H1 (cell line): ENCODE measurements at regions not wholly inside any gene's neighbourhood (a gene's known extent, or its start where the extent isn't known, plus 50 kb on each side); places are given as distances from the start of the nearest gene placed in this dataset.

Source experiments
- CTCF ChIA-PET: fragments of 300-600 bp; sonication (Branson Sonifier 250); formaldehyde crosslinking; loops from one replicate; lab custom pipeline; 2021; ENCODE audit not compliant: partially characterized antibody; lab: Charles Lee
- POLR2A ChIA-PET: fragments of 300-600 bp; sonication (Branson Sonifier 250); formaldehyde crosslinking; loops from one replicate; lab custom pipeline; 2021; ENCODE audit warnings: inconsistent platforms; ENCODE audit not compliant: partially characterized antibody; lab: Charles Lee
- DNase-seq, 2 experiments: peaks; one replicate each; pipeline versions ENCODE4 v3.0.0 to v3.0.0-alpha.2; 2010 to 2022; ENCODE audit warnings: low spot score in 2 of 2, low read depth in 1 of 2, mixed read lengths in 1 of 2
- FAIRE-seq: peaks from 2 replicates; lab custom pipeline; 2011; peaks lifted over from hg19 to GRCh38; lab: Jason Lieb, UNC
- H2AFZ ChIP-seq: 2 replicates; pipeline ENCODE4 v1.8.1; 2012; ENCODE audit warnings: low read length, inconsistent platforms
- H2AK5ac ChIP-seq: 2 replicates; pipeline ENCODE4 v1.6.1; 2013; ENCODE audit warnings: low read depth, low read length
- H2BK120ac ChIP-seq: replicated peaks from 2 replicates; pipeline ENCODE3; 2013; ENCODE audit warnings: low read depth, low read length, inconsistent platforms
- H2BK12ac ChIP-seq: 2 replicates; pipeline ENCODE4 v1.6.1; 2013; ENCODE audit warnings: low read depth, low read length
- H2BK15ac ChIP-seq: 2 replicates; pipeline ENCODE4 v1.6.1; 2013; ENCODE audit warnings: low read length
- H2BK20ac ChIP-seq: 2 replicates; pipeline ENCODE4 v1.6.1; 2013; ENCODE audit warnings: low read length
- H2BK5ac ChIP-seq: 2 replicates; pipeline ENCODE4 v1.6.1; 2013; ENCODE audit warnings: low read depth, low read length
- H3K14ac ChIP-seq: 2 replicates; pipeline ENCODE4 v1.6.1; 2013; ENCODE audit warnings: inconsistent platforms; ENCODE audit not compliant: insufficient read length
- H3K18ac ChIP-seq: 2 replicates; pipeline ENCODE4 v1.6.1; 2013; ENCODE audit warnings: low read length; ENCODE audit errors: extremely low read depth
- H3K23ac ChIP-seq: 2 replicates; pipeline ENCODE4 v1.6.1; 2013; ENCODE audit warnings: inconsistent platforms; ENCODE audit not compliant: insufficient read length
- H3K23me2 ChIP-seq: 2 replicates; pipeline ENCODE4 v1.6.1; 2013; ENCODE audit warnings: low read depth, low read length
- H3K27ac ChIP-seq: 2 replicates; pipeline ENCODE4 v1.6.1; 2011; ENCODE audit warnings: low read depth, low read length, inconsistent platforms
- H3K27me3 ChIP-seq, 4 experiments: replicated peaks in 1 of 4; 1 replicate in 1 of 4; 2 replicates in 3 of 4; pipeline versions ENCODE4 v1.6.1 to v1.8.1; 2011 to 2013; ENCODE audit warnings: low read length in 3 of 4, mild to moderate bottlenecking in 3 of 4, inconsistent platforms in 2 of 4, mixed read lengths in 2 of 4, moderate library complexity in 1 of 4; ENCODE audit not compliant: control insufficient read depth in 3 of 4, insufficient read depth in 3 of 4; ENCODE audit errors: extremely low read depth in 1 of 4
- H3K36me3 ChIP-seq, 4 experiments: 2 replicates each; pipeline versions ENCODE4 v1.6.1 to v1.8.1; 2011 to 2013; ENCODE audit warnings: mild to moderate bottlenecking in 4 of 4, low read length in 3 of 4, moderate library complexity in 2 of 4, control low read depth in 1 of 4, inconsistent platforms in 1 of 4; ENCODE audit not compliant: insufficient read depth in 4 of 4, control insufficient read depth in 2 of 4
- H3K4ac ChIP-seq: replicated peaks from 2 replicates; pipeline ENCODE3; 2013; ENCODE audit warnings: low read length, low read depth, mixed read lengths, inconsistent platforms; ENCODE audit not compliant: insufficient read length
- H3K4me1 ChIP-seq, 4 experiments: replicated peaks in 1 of 4; 1 replicate in 1 of 4; 2 replicates in 3 of 4; pipeline versions ENCODE4 v1.6.1 to v1.8.1; 2011 to 2013; ENCODE audit warnings: low read length in 3 of 4, inconsistent platforms in 2 of 4, mixed read lengths in 1 of 4; ENCODE audit not compliant: insufficient read depth in 4 of 4, control insufficient read depth in 3 of 4
- H3K4me2 ChIP-seq, 2 experiments: 2 replicates each; pipeline versions ENCODE4 v1.6.1 to v1.8.1; 2011 to 2013; ENCODE audit warnings: low read depth in 2 of 2, low read length in 2 of 2, control low read depth in 1 of 2, inconsistent platforms in 1 of 2, mild to moderate bottlenecking in 1 of 2; ENCODE audit not compliant: insufficient read depth in 1 of 2
- H3K4me3 ChIP-seq, 4 experiments: fragments of 200-600, 300-600 bp in 1 of 4; sonication (generic), shearing (Covaris generic), sonication (Bioruptor Twin) in 1 of 4; 2 replicates each; pipeline versions ENCODE4 v1.5.1 to v1.8.1; 2011 to 2016; ENCODE audit warnings: low read length in 4 of 4, low read depth in 3 of 4, control low read depth in 2 of 4, inconsistent platforms in 2 of 4, mild to moderate bottlenecking in 2 of 4, mixed read lengths in 1 of 4, moderate library complexity in 1 of 4; ENCODE audit not compliant: insufficient read depth in 2 of 4; ENCODE audit errors: extremely low read depth in 1 of 4
- H3K56ac ChIP-seq: replicated peaks from 2 replicates; pipeline ENCODE3; 2013; ENCODE audit warnings: low read depth, mild to moderate bottlenecking, mixed read lengths, low read length, inconsistent platforms; ENCODE audit not compliant: insufficient read length
- H3K79me1 ChIP-seq: 2 replicates; pipeline ENCODE4 v1.6.1; 2013; ENCODE audit warnings: low read depth, low read length, control low read depth
- H3K79me2 ChIP-seq, 2 experiments: 2 replicates each; pipeline versions ENCODE4 v1.6.1 to v1.8.1; 2012 to 2013; ENCODE audit warnings: low read length in 2 of 2, mild to moderate bottlenecking in 2 of 2, inconsistent platforms in 1 of 2; ENCODE audit not compliant: insufficient read depth in 2 of 2, control insufficient read depth in 1 of 2
- H3K9ac ChIP-seq, 4 experiments: replicated peaks in 1 of 4; 1 replicate in 1 of 4; 2 replicates in 3 of 4; pipeline versions ENCODE4 v1.6.1 to v1.8.1; 2011 to 2013; ENCODE audit warnings: low read depth in 3 of 4, low read length in 3 of 4, control low read depth in 2 of 4, mild to moderate bottlenecking in 2 of 4, moderate library complexity in 2 of 4, inconsistent platforms in 1 of 4; ENCODE audit errors: extremely low read depth in 1 of 4
- H3K9me3 ChIP-seq, 2 experiments: 2 replicates each; pipeline versions ENCODE4 v1.6.1 to v1.8.1; 2012 to 2013; ENCODE audit warnings: mild to moderate bottlenecking in 2 of 2, moderate library complexity in 2 of 2, control low read depth in 1 of 2, inconsistent platforms in 1 of 2, low read depth in 1 of 2, low read length in 1 of 2, mixed read lengths in 1 of 2; ENCODE audit not compliant: insufficient read depth in 2 of 2
- H4K20me1 ChIP-seq, 2 experiments: replicated peaks in 1 of 2; 2 replicates each; pipeline versions ENCODE3 to v1.8.1; 2011 to 2013; ENCODE audit warnings: inconsistent platforms in 2 of 2, low read length in 2 of 2, mild to moderate bottlenecking in 1 of 2; ENCODE audit not compliant: insufficient read depth in 2 of 2, control insufficient read depth in 1 of 2
- H4K5ac ChIP-seq: 2 replicates; pipeline ENCODE4 v1.6.1; 2013; ENCODE audit warnings: low read length, low read depth, mixed read lengths, inconsistent platforms; ENCODE audit not compliant: insufficient read length
- H4K8ac ChIP-seq: 2 replicates; pipeline ENCODE4 v1.8.0; 2013; ENCODE audit warnings: mild to moderate bottlenecking, moderate library complexity, low read length, inconsistent platforms; ENCODE audit not compliant: insufficient read depth; ENCODE audit errors: extremely low read depth
- H4K91ac ChIP-seq: replicated peaks from 2 replicates; pipeline ENCODE3; 2013; ENCODE audit warnings: low read length, mixed read lengths, inconsistent platforms; ENCODE audit not compliant: insufficient read length
- CTBP2 ChIP-seq: IDR thresholded peaks from 2 replicates; pipeline ENCODE4 v1.7.0; 2011; ENCODE audit warnings: borderline replicate concordance, mild to moderate bottlenecking, moderate library complexity, mixed read lengths, low read length; ENCODE audit not compliant: insufficient read depth, insufficient read length
- RAD21 ChIP-seq, 2 experiments: IDR thresholded peaks in 1 of 2; conservative IDR thresholded peaks in 1 of 2; 2 replicates each; pipeline ENCODE4 v1.6.1; 2011; ENCODE audit warnings: low read depth in 2 of 2, low read length in 2 of 2, improper control_type of control experiment in 1 of 2, inconsistent platforms in 1 of 2, mild to moderate bottlenecking in 1 of 2, moderate library complexity in 1 of 2
- TCF12 ChIP-seq: IDR thresholded peaks from 2 replicates; pipeline ENCODE4 v1.6.1; 2011; ENCODE audit warnings: low read depth, mild to moderate bottlenecking, low read length
- TEAD4 ChIP-seq: IDR thresholded peaks from 2 replicates; pipeline ENCODE4 v1.6.1; 2012; ENCODE audit warnings: low read depth, low read length, inconsistent platforms, mixed read lengths
- WGBS, 2 experiments: shearing (Covaris generic) in 1 of 2; methylation state at CpG; one replicate each; pipeline versions ENCODE4 v1.1.6 to v1.1.7; 2013 to 2015; ENCODE audit warnings: low lambda C conversion rate in 2 of 2, mixed read lengths in 2 of 2, inconsistent platforms in 1 of 2, low coverage in 1 of 2, missing lambda C conversion rate in 1 of 2; ENCODE audit not compliant: insufficient replicate concordance in 2 of 2, insufficient coverage in 1 of 2, insufficient read length in 1 of 2; ENCODE audit errors: extremely low coverage in 1 of 2, missing lambda C conversion rate in 1 of 2; 5-methylcytosine and 5-hydroxymethylcytosine counted together
- TF ChIP-seq, protein P1 (sequence below), 3 experiments: IDR thresholded peaks; 1 replicate in 2 of 3; 2 replicates in 1 of 3; pipeline versions ENCODE4 v1.5.1 to v1.6.1; 2011; ENCODE audit warnings: low read length in 3 of 3, mild to moderate bottlenecking in 3 of 3, inconsistent platforms in 2 of 3, low read depth in 1 of 3, moderate library complexity in 1 of 3; ENCODE audit not compliant: insufficient read depth in 1 of 3; ENCODE audit errors: control extremely low read depth in 1 of 3

DNA sequence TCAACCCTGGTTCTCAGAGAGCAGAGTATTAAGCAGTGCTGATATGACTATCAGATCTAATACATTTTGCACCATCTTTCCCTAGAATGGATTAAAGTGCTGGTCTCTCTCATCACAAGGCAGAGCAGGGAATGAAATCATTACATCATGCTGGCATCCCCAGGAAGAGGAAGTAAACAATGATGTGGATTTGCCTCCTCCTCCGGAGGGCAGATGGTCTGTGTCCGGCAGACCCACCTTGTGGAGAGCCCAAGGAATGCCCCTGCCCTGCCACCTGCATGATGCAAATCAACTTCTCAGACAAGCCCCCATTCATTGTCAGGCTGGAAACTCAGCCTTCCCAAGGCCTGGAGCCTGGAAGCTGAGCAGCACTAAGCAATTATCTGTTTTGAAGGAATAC is 1149.1 kb downstream of the VRK1 start:
- Histone ChIP-seq H3K4me2 (no peak overlapping the region), H2BK20ac (no peak overlapping the region), H3K79me1 (no peaks in the 10 kb centered on the region), H2BK5ac (no peak overlapping the region), H2BK15ac (no peak overlapping the region), H4K5ac (no peak overlapping the region), H4K20me1 (no peaks in the 10 kb centered on the region), H3K4ac (no peak overlapping the region), H3K27me3 (no peaks in the 10 kb centered on the region), H2BK120ac (no peak overlapping the region), H3K4me3 (no peak overlapping the region), H3K14ac (no peak overlapping the region), H3K27ac (no peak overlapping the region), H4K8ac (no peak overlapping the region), H3K9ac (no peak overlapping the region), H3K9me3 (no peaks in the 10 kb centered on the region), H2BK12ac (no peak overlapping the region), H2AK5ac (no peak overlapping the region), H3K79me2 (no peaks in the 10 kb centered on the region), H2AFZ (no peak overlapping the region), H3K56ac (no peak overlapping the region), H3K23ac (no peak overlapping the region), H3K23me2 (no peaks in the 10 kb centered on the region), H3K18ac (no peak overlapping the region), H3K36me3 (no peaks in the 10 kb centered on the region), H4K91ac (no peak overlapping the region), H3K4me1 (no peaks in the 10 kb centered on the region; a peak in 1 of 7 replicates)
- TF ChIP-seq, protein P1, sequence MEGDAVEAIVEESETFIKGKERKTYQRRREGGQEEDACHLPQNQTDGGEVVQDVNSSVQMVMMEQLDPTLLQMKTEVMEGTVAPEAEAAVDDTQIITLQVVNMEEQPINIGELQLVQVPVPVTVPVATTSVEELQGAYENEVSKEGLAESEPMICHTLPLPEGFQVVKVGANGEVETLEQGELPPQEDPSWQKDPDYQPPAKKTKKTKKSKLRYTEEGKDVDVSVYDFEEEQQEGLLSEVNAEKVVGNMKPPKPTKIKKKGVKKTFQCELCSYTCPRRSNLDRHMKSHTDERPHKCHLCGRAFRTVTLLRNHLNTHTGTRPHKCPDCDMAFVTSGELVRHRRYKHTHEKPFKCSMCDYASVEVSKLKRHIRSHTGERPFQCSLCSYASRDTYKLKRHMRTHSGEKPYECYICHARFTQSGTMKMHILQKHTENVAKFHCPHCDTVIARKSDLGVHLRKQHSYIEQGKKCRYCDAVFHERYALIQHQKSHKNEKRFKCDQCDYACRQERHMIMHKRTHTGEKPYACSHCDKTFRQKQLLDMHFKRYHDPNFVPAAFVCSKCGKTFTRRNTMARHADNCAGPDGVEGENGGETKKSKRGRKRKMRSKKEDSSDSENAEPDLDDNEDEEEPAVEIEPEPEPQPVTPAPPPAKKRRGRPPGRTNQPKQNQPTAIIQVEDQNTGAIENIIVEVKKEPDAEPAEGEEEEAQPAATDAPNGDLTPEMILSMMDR (IDR thresholded peaks at IDR 0.05; ENCODE audit: control extremely low read depth in 1 of 3, insufficient read depth in 1 of 3, low read depth in 1 of 3, low read length in 3 of 3): peak; percentile 15 to 31 (median 17); a peak in 3 of 4 replicates
- peak; percentile 37 to 59 for TF ChIP-seq RAD21 (IDR thresholded peaks at IDR 0.05 in 1 of 2, conservative IDR thresholded peaks at IDR 0.05 in 1 of 2; ENCODE audit: low read depth in 2 of 2, low read length in 2 of 2)
- no peak for TF ChIP-seq TEAD4
- 0 out of 2 replicates have a peak, but pooled peaks have one; percentile 29 for TF ChIP-seq TCF12
- TF ChIP-seq CTBP2: no peak
- FAIRE-seq (no peak), DNase-seq (peak; percentile 5 to 45)
- 74% methylated on average over 2 of the region's 2 CpGs; no CpG with 5 or more reads in 1 of the 2 experiments for WGBS, 2 experiments
- ChIA-PET POLR2A (no interaction called here), CTCF (interaction anchor here (1.3 kb wide), 1 partner anchor 12 kb away, joined by 3 read pairs; no protein-coding TSS in a partner anchor)
